Superior temporal gyrus (tissue), 1 donor: ENCODE measurements at regions not wholly inside any gene's neighbourhood (a gene's known extent, or its start where the extent isn't known, plus 50 kb on each side); places are given as distances from the start of the nearest gene placed in this dataset.
"Not testable (repeated sequence)": the region's sequence is repeated elsewhere in the genome, so short reads cannot be mapped to it uniquely, and the experiment has no call there.

ENCODE experiments used
- DNase-seq: peaks from one replicate; pipeline ENCODE4 v3.0.0-alpha.2; 2016; ENCODE audit errors: extremely low spot score

GRCh38 chrY:6685783-6686389, 224.6 kb upstream of the TBL1Y start:
- not testable (repeated sequence) for DNase-seq

GRCh38 chrY:6701558-6702161, 208.8 kb upstream of the TBL1Y start:
- not testable (repeated sequence) for DNase-seq

GRCh38 chrY:6721443-6721842, 189.1 kb upstream of the TBL1Y start:
- DNase-seq: not testable (repeated sequence)

- DNase-seq: not testable (repeated sequence)
Measured at GRCh38 chrY:6747210-6747609, 163.3 kb upstream of the TBL1Y start.

GRCh38 chrY:6782334-6782733, 128.2 kb upstream of the TBL1Y start:
- DNase-seq: no peak

- DNase-seq: no peak
Measured at GRCh38 chrY:6786960-6787359, 123.5 kb upstream of the TBL1Y start.

GRCh38 chrY:6811633-6812032, 98.9 kb upstream of the TBL1Y start:
- DNase-seq: peak; percentile 10
